Stimulated activated CD8-positive, alpha-beta memory T cell treated with anti-CD3 and anti-CD28 coated beads, Interleukin-2, amount 100 ng/mL, for 1 hour (primary cell): ENCODE measurements at regions not wholly inside any gene's neighbourhood (a gene's known extent, or its start where the extent isn't known, plus 50 kb on each side); places are given as distances from the start of the nearest gene placed in this dataset.
"Not testable (repeated sequence)": the region's sequence is repeated elsewhere in the genome, so short reads cannot be mapped to it uniquely, and the experiment has no call there.

Experiments used
- DNase-seq, 2 donors: peaks; one replicate each; pipeline ENCODE4 v3.0.0-alpha.2; 2020; ENCODE audit warnings: low read depth in 2 of 2

- DNase-seq = no peak
These were observed 195.6 kb upstream of the KRR1 start for GRCh38 chr12:75706786-75707605.

- no peak for DNase-seq
These were observed 194.6 kb upstream of the KRR1 start for GRCh38 chr12:75705749-75706711.

- DNase-seq = no peak
These were observed 193.3 kb upstream of the KRR1 start for GRCh38 chr12:75704664-75705063.

- no peak for DNase-seq
These were observed 192.8 kb upstream of the KRR1 start for GRCh38 chr12:75704208-75704607.

GRCh38 chr12:75703131-75703530, 191.7 kb upstream of the KRR1 start:
- DNase-seq = no peak

GRCh38 chr12:75702477-75703093, 191.2 kb upstream of the KRR1 start:
- no peak for DNase-seq

- no peak for DNase-seq
These were observed 190.4 kb upstream of the KRR1 start for GRCh38 chr12:75701859-75702258.

- no peak for DNase-seq
These were observed 188.5 kb upstream of the KRR1 start for GRCh38 chr12:75699728-75700496.

GRCh38 chr12:75699251-75699650, 187.8 kb upstream of the KRR1 start:
- DNase-seq = no peak

GRCh38 chr12:75698052-75698451, 186.6 kb upstream of the KRR1 start:
- no peak for DNase-seq

GRCh38 chr12:75695926-75696325, 184.5 kb upstream of the KRR1 start:
- no peak for DNase-seq

GRCh38 chr12:75694534-75695268, 183.3 kb upstream of the KRR1 start:
- no peak for DNase-seq

GRCh38 chr12:75692876-75693275, 181.5 kb upstream of the KRR1 start:
- DNase-seq = no peak

- no peak for DNase-seq
These were observed 179.0 kb upstream of the KRR1 start for GRCh38 chr12:75690296-75690955.

GRCh38 chr12:75686233-75686632, 174.8 kb upstream of the KRR1 start:
- DNase-seq = not testable (repeated sequence)

GRCh38 chr12:75685617-75686225, 174.3 kb upstream of the KRR1 start:
- DNase-seq = no peak

- DNase-seq = no peak
These were observed 173.5 kb upstream of the KRR1 start for GRCh38 chr12:75684678-75685616.

GRCh38 chr12:75683995-75684586, 172.7 kb upstream of the KRR1 start:
- not testable (repeated sequence) for DNase-seq
